ENCODE measurements at regions not wholly inside any gene's neighbourhood (a gene's known extent, or its start where the extent isn't known, plus 50 kb on each side); places are given as distances from the start of the nearest gene placed in this dataset.

GRCh38 chr7:73964786-73965185 lies 63.2 kb upstream of the ELN start:
- no peaks in the 10 kb centered on the region for H3K9me2 ChIP-seq (replicated peaks; ENCODE audit: control insufficient read depth, low read length)
- H3K9me3 ChIP-seq (ENCODE audit: control insufficient read depth, insufficient read depth, low read length) = peaks cover 8% of the 10 kb centered on the region; the same call in 1 of the 2 replicates
- H3K27me3 ChIP-seq (ENCODE audit: control insufficient read depth, low read length) = peaks cover 3% of the 10 kb centered on the region
- H3F3A ChIP-seq (ENCODE audit: control insufficient read depth, insufficient read depth) = no peaks in the 10 kb centered on the region
- H4K20me1 ChIP-seq (ENCODE audit: control insufficient read depth, insufficient read depth, low read depth, low read length) = no peaks in the 10 kb centered on the region
- H3K36me3 ChIP-seq (ENCODE audit: control insufficient read depth, low read length) = no peaks in the 10 kb centered on the region
- no peaks in the 10 kb centered on the region for H3K4me1 ChIP-seq (ENCODE audit: control insufficient read depth, low read length)
- no peak overlapping the region for H3K4me2 ChIP-seq (ENCODE audit: low read length)
- no peak overlapping the region for H3K27ac ChIP-seq (ENCODE audit: low read depth, low read length)
- H3K79me2 ChIP-seq (ENCODE audit: control insufficient read depth, low read length) = no peaks in the 10 kb centered on the region
- no peak for TF ChIP-seq EZH2phosphoT487 (IDR thresholded peaks at IDR 0.05; ENCODE audit: borderline replicate concordance, low read length)
- no peak for TF ChIP-seq CTCF (IDR thresholded peaks at IDR 0.05; ENCODE audit: low read depth, low read length, poor library complexity, severe bottlenecking)
- no peak overlapping the region for H3K4me3 ChIP-seq (ENCODE audit: low read length)

GRCh38 chr7:73966062-73966940 lies 61.7 kb upstream of the ELN start:
- H3K79me2 ChIP-seq (ENCODE audit: control insufficient read depth, low read length) = no peaks in the 10 kb centered on the region

DNA sequence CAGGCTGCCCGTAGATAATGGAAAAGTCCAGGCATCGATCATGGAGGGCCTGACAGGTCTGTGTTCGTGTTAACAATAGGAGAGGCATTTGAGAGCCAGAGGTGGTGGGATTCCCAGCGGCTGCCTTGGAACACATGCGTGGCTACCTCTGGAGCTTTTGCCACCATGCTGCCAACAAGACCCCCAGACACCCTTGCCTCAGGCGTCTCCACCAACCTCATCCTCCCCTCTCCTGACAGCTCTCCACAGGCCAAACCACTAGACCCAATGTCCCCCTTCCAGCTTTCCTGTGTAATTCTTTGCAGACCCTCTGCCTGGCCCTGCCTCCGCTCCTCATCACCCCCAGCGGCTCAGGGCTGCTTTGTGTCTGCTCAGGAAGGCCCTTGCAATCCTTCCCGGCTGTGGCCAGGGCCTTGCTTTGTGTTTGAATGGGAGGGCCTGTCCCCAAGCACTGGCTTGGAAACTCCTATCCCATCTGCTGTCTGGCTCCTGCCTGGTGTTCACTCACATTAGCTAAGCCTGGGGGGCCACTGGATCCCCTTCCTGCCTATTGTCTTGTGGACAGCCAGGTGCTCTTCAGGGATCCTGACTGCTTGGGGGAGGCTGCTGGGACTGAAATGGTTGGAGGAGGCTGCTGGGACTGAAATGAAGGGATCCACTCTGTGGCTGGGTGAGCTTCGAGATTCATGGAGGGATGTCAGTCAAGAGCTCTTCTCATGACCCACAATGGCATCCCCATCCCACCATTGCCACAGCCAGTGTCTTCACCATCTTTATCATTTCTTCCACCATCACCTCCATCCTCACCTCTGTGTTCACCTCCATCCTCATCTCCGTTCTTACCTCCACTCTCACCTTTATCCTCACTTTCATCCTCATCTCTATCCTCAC lies 60.8 kb upstream of the ELN start:
- no peaks in the 10 kb centered on the region for H3K79me2 ChIP-seq (ENCODE audit: control insufficient read depth, low read length)
- H3F3A ChIP-seq (ENCODE audit: control insufficient read depth, insufficient read depth) = no peaks in the 10 kb centered on the region

More at GRCh38 chr7:73966062-73966940, 61.7 kb upstream of the ELN start:
- H4K20me1 ChIP-seq (ENCODE audit: control insufficient read depth, insufficient read depth, low read depth, low read length) = no peaks in the 10 kb centered on the region
- H3K4me3 ChIP-seq (ENCODE audit: low read length) = no peak overlapping the region
- no peaks in the 10 kb centered on the region for H3K27me3 ChIP-seq (ENCODE audit: control insufficient read depth, low read length)
- TF ChIP-seq CTCF (IDR thresholded peaks at IDR 0.05; ENCODE audit: low read depth, low read length, poor library complexity, severe bottlenecking) (no peak), EZH2phosphoT487 (IDR thresholded peaks at IDR 0.05; ENCODE audit: borderline replicate concordance, low read length) (no peak)
- H3K4me2 ChIP-seq (ENCODE audit: low read length) = no peak overlapping the region
- peaks cover 8% of the 10 kb centered on the region; the same call in 1 of the 2 replicates for H3K9me3 ChIP-seq (ENCODE audit: control insufficient read depth, insufficient read depth, low read length)
- H3K4me1 ChIP-seq (ENCODE audit: control insufficient read depth, low read length) = no peaks in the 10 kb centered on the region
- H3F3A ChIP-seq (ENCODE audit: control insufficient read depth, insufficient read depth) = no peaks in the 10 kb centered on the region
- H3K9me2 ChIP-seq (replicated peaks; ENCODE audit: control insufficient read depth, low read length) = no peaks in the 10 kb centered on the region
- H3K27ac ChIP-seq (ENCODE audit: low read depth, low read length) = no peak overlapping the region
- no peaks in the 10 kb centered on the region for H3K36me3 ChIP-seq (ENCODE audit: control insufficient read depth, low read length)

More for the DNA sequence above, 60.8 kb upstream of the ELN start:
- Histone ChIP-seq H3K4me3 (ENCODE audit: low read length) (no peak overlapping the region), H3K4me2 (ENCODE audit: low read length) (no peak overlapping the region), H3K9me3 (ENCODE audit: control insufficient read depth, insufficient read depth, low read length) (peaks cover 8% of the 10 kb centered on the region; the same call in 1 of the 2 replicates), H3K27ac (ENCODE audit: low read depth, low read length) (no peak overlapping the region), H3K27me3 (ENCODE audit: control insufficient read depth, low read length) (no peaks in the 10 kb centered on the region), H3K36me3 (ENCODE audit: control insufficient read depth, low read length) (no peaks in the 10 kb centered on the region), H4K20me1 (ENCODE audit: control insufficient read depth, insufficient read depth, low read depth, low read length) (no peaks in the 10 kb centered on the region), H3K9me2 (replicated peaks; ENCODE audit: control insufficient read depth, low read length) (no peaks in the 10 kb centered on the region), H3K4me1 (ENCODE audit: control insufficient read depth, low read length) (no peaks in the 10 kb centered on the region)
- TF ChIP-seq EZH2phosphoT487 (IDR thresholded peaks at IDR 0.05; ENCODE audit: borderline replicate concordance, low read length) (no peak), CTCF (IDR thresholded peaks at IDR 0.05; ENCODE audit: low read depth, low read length, poor library complexity, severe bottlenecking) (no peak)
